Tongue (tissue), 1 donor: ENCODE measurements at regions not wholly inside any gene's neighbourhood (a gene's known extent, or its start where the extent isn't known, plus 50 kb on each side); places are given as distances from the start of the nearest gene placed in this dataset.
A peak's percentile ranks its signal among the peaks of the same experiment; 100 is the strongest.
"Not testable (repeated sequence)": the region's sequence is repeated elsewhere in the genome, so short reads cannot be mapped to it uniquely, and the experiment has no call there.

ENCODE experiments used
- DNase-seq: peaks from one replicate; pipeline ENCODE4 v3.0.0-alpha.2; 2015

GRCh38 chr5:2890011-2890410 lies 138.5 kb upstream of the IRX2 start:
- no peak for DNase-seq

- DNase-seq: no peak
These were observed 137.1 kb upstream of the IRX2 start for GRCh38 chr5:2888520-2889060.

GRCh38 chr5:2887481-2888348 lies 136.2 kb upstream of the IRX2 start:
- no peak for DNase-seq

GRCh38 chr5:2886531-2886930 lies 135.1 kb upstream of the IRX2 start:
- no peak for DNase-seq

GRCh38 chr5:2883771-2884170 lies 132.3 kb upstream of the IRX2 start:
- DNase-seq: no peak

GRCh38 chr5:2879701-2880100 lies 128.2 kb upstream of the IRX2 start:
- DNase-seq: no peak

- DNase-seq: no peak
These were observed 126.0 kb upstream of the IRX2 start for GRCh38 chr5:2877522-2877921.

GRCh38 chr5:2876183-2876582 lies 124.7 kb upstream of the IRX2 start:
- no peak for DNase-seq

GRCh38 chr5:2874099-2874498 lies 122.6 kb upstream of the IRX2 start:
- no peak for DNase-seq

GRCh38 chr5:2872676-2873075 lies 121.2 kb upstream of the IRX2 start:
- DNase-seq: no peak

GRCh38 chr5:2871282-2871681 lies 119.8 kb upstream of the IRX2 start:
- no peak for DNase-seq

- no peak for DNase-seq
These were observed 118.0 kb upstream of the IRX2 start for GRCh38 chr5:2869471-2869870.

GRCh38 chr5:2867373-2867933 lies 116.0 kb upstream of the IRX2 start:
- no peak for DNase-seq

- DNase-seq: no peak
These were observed 115.3 kb upstream of the IRX2 start for GRCh38 chr5:2866662-2867372.

GRCh38 chr5:2865856-2866255 lies 114.4 kb upstream of the IRX2 start:
- DNase-seq: no peak

GRCh38 chr5:2864515-2865105 lies 113.1 kb upstream of the IRX2 start:
- peak; percentile 52 for DNase-seq

- DNase-seq: no peak
These were observed 112.4 kb upstream of the IRX2 start for GRCh38 chr5:2863675-2864433.

GRCh38 chr5:2863133-2863532 lies 111.7 kb upstream of the IRX2 start:
- DNase-seq: no peak

- not testable (repeated sequence) for DNase-seq
These were observed 110.7 kb upstream of the IRX2 start for GRCh38 chr5:2862176-2862575.

GRCh38 chr5:2861605-2862004 lies 110.1 kb upstream of the IRX2 start:
- no peak for DNase-seq

GRCh38 chr5:2860101-2860500 lies 108.6 kb upstream of the IRX2 start:
- no peak for DNase-seq

- no peak for DNase-seq
These were observed 106.4 kb upstream of the IRX2 start for GRCh38 chr5:2857837-2858236.
